ENCODE measurements at regions not wholly inside any gene's neighbourhood (a gene's known extent, or its start where the extent isn't known, plus 50 kb on each side); places are given as distances from the start of the nearest gene placed in this dataset.

DNA sequence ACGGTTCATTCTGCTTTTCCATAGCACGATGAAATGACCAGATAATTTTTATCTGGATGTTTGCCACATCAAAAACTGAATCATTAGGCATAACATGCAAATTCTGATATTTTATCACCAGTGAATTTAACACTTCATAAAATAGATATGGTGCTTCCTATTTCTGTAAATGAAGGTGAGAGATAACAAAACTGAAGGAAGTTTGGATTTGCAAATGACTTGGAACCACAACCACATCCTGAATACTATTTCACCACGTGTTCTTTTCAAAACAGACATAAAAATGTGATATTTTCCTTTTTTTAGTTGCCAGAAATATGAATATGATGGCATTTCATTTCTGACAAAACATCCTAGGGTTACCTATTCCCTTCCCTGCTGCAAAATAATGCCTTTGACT is 146.1 kb downstream of the EDN1 start:
- DNase-seq = no peak
- H3K27me3 Mint-ChIP-seq (ENCODE audit: insufficient read depth) = no peaks in the 10 kb centered on the region
- H3K27ac Mint-ChIP-seq = no peak overlapping the region
- peaks cover 7% of the 10 kb centered on the region; the same call in 1 of the 2 replicates for H3K4me1 Mint-ChIP-seq (ENCODE audit: low read depth)
- no peak overlapping the region for H3K4me3 Mint-ChIP-seq
- H3K9me3 Mint-ChIP-seq = no peaks in the 10 kb centered on the region
- H3K36me3 Mint-ChIP-seq (ENCODE audit: low read depth) = 0 out of 2 replicates have a peak, but pooled peaks cover 5% of the 10 kb centered on the region
- TF ChIP-seq, protein P1, sequence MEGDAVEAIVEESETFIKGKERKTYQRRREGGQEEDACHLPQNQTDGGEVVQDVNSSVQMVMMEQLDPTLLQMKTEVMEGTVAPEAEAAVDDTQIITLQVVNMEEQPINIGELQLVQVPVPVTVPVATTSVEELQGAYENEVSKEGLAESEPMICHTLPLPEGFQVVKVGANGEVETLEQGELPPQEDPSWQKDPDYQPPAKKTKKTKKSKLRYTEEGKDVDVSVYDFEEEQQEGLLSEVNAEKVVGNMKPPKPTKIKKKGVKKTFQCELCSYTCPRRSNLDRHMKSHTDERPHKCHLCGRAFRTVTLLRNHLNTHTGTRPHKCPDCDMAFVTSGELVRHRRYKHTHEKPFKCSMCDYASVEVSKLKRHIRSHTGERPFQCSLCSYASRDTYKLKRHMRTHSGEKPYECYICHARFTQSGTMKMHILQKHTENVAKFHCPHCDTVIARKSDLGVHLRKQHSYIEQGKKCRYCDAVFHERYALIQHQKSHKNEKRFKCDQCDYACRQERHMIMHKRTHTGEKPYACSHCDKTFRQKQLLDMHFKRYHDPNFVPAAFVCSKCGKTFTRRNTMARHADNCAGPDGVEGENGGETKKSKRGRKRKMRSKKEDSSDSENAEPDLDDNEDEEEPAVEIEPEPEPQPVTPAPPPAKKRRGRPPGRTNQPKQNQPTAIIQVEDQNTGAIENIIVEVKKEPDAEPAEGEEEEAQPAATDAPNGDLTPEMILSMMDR (IDR thresholded peaks at IDR 0.05) = no peak

DNA sequence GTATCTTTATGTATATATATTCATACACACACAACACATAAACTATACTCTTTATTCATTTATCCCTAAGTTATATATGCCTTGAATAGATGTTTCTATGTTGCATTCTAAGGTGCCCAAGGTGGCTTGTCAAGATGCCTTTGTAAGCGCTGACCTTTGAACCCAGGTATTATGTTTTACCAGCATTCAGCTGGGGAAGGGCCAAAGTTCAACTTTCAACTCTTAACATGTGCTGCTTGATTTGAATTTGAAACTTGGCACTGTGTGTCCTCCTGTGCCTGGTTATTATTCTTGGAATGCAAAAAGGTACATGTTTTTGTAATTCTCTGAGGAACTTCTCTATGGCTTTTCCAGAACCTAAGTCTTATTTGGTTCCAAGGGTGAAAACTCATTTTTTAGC is 146.5 kb downstream of the EDN1 start:
- H3K27me3 Mint-ChIP-seq (ENCODE audit: insufficient read depth) = no peaks in the 10 kb centered on the region
- DNase-seq = no peak
- H3K4me3 Mint-ChIP-seq = no peak overlapping the region
- H3K36me3 Mint-ChIP-seq (ENCODE audit: low read depth) = 0 out of 2 replicates have a peak, but pooled peaks cover 5% of the 10 kb centered on the region
- no peak overlapping the region for H3K27ac Mint-ChIP-seq
- TF ChIP-seq, protein P1 (IDR thresholded peaks at IDR 0.05) = no peak
- H3K4me1 Mint-ChIP-seq (ENCODE audit: low read depth) = peaks cover 7% of the 10 kb centered on the region; the same call in 1 of the 2 replicates
- H3K9me3 Mint-ChIP-seq = no peaks in the 10 kb centered on the region

DNA sequence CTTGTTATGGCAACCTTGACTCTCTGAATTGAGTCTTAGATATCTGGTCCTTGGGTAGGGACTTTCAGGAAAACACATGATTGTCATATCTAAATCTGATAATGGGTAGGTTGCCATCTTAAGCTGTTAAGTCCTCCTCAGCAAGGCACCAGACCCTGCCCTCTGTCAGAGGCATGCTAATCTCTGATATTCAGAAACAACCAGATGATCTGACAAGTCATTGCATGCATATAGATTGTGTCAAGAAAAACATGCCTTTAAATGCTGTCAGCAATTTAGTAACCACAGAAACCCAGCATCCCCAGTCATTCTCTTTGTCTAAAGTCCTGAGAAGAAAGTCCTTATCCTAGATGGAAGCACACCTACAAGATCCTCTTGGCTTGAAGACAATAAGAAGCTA is 149.1 kb downstream of the EDN1 start:
- no peaks in the 10 kb centered on the region for H3K27me3 Mint-ChIP-seq (ENCODE audit: insufficient read depth)
- H3K36me3 Mint-ChIP-seq (ENCODE audit: low read depth) = 0 out of 2 replicates have a peak, but pooled peaks cover 5% of the 10 kb centered on the region
- TF ChIP-seq, protein P1 (IDR thresholded peaks at IDR 0.05) = no peak
- no peak overlapping the region for H3K27ac Mint-ChIP-seq
- no peak for DNase-seq
- no peaks in the 10 kb centered on the region for H3K9me3 Mint-ChIP-seq
- no peak overlapping the region for H3K4me3 Mint-ChIP-seq
- H3K4me1 Mint-ChIP-seq (ENCODE audit: low read depth) = no peaks in the 10 kb centered on the region

DNA sequence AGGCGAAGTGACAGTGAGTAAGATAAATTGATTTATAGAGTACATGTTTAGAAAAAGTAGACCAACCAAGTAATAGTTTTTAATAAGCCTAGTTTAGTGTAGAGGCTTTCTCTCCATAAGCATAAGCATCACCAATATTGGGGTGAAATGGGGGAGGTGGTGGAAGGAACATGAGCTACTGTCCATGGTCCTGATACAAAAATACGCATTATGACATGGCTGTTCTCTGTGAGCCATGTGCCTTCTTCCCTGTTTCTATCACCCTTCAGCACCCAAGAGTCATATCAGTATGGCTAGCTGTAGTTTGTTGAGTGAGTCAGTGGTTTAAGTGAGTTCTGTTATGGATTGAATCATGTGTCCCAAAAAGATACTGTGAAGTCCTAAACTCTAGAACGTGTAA is 150.8 kb downstream of the EDN1 start:
- Mint-ChIP-seq H3K9me3 (no peaks in the 10 kb centered on the region), H3K27me3 (ENCODE audit: insufficient read depth) (no peaks in the 10 kb centered on the region), H3K4me1 (ENCODE audit: low read depth) (no peaks in the 10 kb centered on the region), H3K36me3 (ENCODE audit: low read depth) (no peaks in the 10 kb centered on the region), H3K27ac (no peak overlapping the region), H3K4me3 (no peak overlapping the region)
- DNase-seq = no peak
- TF ChIP-seq, protein P1 (IDR thresholded peaks at IDR 0.05) = no peak

DNA sequence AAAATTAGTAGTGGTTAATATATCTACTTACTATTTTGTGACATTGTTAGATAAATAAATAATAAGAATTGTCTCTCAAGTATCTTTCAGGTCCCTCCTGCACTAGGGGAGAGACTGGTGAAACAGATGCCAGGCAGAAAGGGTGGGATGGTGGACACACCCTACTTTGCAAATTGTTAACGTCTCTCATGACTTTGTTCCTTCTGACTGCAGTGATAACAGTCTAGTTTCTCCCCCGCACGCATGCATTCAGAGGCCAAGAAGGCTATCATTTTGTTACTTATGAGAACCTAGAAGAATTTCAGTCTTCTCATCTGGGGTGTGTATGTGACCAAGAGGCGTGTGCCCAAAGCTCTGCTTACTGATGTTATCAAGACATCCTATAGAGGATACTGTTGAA is 152.3 kb downstream of the EDN1 start:
- Mint-ChIP-seq H3K27me3 (ENCODE audit: insufficient read depth) (peaks cover 4% of the 10 kb centered on the region; the same call in 1 of the 2 replicates), H3K9me3 (no peaks in the 10 kb centered on the region), H3K4me3 (no peak overlapping the region), H3K4me1 (ENCODE audit: low read depth) (no peaks in the 10 kb centered on the region), H3K27ac (no peak overlapping the region), H3K36me3 (ENCODE audit: low read depth) (no peaks in the 10 kb centered on the region)
- no peak for DNase-seq
- TF ChIP-seq, protein P1 (IDR thresholded peaks at IDR 0.05) = no peak

DNA sequence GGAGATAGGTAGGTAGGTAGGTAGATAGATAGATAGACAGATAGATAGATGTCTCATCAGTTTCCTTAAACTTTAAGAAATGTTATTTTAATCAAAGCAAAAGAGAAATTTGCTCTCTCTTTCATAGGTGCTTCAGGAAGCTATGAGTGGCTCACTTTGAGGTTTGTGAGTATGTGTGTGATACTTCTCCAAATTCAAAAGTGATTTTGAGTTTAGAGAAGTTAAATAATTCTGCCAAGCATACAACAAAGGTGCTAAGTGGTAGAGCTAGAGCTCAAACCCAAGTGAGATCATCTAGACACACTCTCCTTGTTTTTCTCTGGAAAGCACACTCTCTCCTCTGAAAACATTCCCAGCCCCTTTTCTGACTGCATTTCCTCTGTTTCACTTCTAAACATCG is 156.2 kb downstream of the EDN1 start:
- TF ChIP-seq, protein P1 (IDR thresholded peaks at IDR 0.05) = no peak
- no peaks in the 10 kb centered on the region for H3K36me3 Mint-ChIP-seq (ENCODE audit: low read depth)
- H3K27me3 Mint-ChIP-seq (ENCODE audit: insufficient read depth) = peaks cover 9% of the 10 kb centered on the region; the same call in 1 of the 2 replicates
- H3K4me1 Mint-ChIP-seq (ENCODE audit: low read depth) = no peaks in the 10 kb centered on the region; the same call in 1 of the 2 replicates
- DNase-seq = no peak
- no peaks in the 10 kb centered on the region; the same call in 1 of the 2 replicates for H3K9me3 Mint-ChIP-seq
- H3K4me3 Mint-ChIP-seq = no peak overlapping the region
- no peak overlapping the region for H3K27ac Mint-ChIP-seq

All from HFFc6 (cell line).